ENCODE measurements at regions not wholly inside any gene's neighbourhood (a gene's known extent, or its start where the extent isn't known, plus 50 kb on each side); places are given as distances from the start of the nearest gene placed in this dataset.

DNA sequence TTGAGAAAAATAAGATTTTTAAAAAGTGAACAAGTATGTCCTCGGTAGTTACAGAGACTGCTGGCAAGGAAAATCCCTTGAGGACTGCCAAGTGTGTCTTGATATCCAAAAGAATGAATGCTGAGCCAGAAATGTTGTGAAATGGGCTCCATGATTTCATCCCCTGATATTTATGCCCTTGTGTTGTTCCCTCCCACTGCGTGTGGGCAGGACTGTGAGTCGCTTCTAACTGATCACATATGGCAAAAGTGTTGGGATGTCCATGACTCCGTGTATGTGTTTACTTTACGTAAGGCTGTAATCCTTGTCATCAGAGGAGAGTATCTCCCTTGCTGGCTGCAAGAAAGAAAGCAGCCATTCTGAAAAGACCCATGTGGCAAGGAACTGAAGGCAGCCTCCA lies 285.1 kb downstream of the SS18 start:
- no peak for DNase-seq

DNA sequence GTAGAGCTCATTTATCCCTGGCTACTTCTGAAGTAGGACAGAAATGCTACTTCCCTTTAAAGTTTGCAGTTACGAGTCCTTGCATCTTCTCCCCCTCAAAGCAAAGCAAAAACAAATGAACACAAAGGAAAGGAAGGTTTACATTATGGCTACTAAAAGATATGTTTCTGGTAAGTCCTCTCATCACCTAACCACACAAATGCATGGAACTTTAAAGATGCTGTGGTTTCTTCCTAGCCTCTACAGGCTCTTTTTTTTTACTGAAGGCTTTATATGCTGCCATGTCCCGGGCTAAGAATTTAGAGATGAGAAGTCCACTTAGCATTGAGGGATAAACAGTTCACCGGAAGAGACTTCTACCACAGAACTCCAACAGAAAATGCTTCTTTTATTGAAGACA lies 291.2 kb downstream of the SS18 start:
- no peak for DNase-seq

DNA sequence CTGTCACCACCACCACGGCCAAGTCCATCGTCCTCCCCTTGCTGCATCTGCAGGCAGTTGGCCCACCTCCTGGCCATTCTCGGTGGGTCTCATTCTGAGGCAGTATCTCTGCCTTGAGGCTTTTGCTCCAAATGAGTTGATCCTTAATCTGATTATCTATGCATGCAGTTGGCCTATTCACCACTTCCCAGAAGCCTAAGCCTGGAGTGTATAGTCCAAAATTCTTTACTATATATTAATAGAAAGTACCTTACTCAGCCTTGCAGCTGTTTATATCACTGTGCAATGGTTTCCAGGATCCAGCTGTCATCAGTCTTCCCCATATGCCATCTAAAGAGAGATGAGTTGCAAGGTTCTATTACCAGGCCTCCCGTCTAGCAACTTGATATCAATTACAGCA lies 292.4 kb downstream of the SS18 start:
- DNase-seq: no peak

DNA sequence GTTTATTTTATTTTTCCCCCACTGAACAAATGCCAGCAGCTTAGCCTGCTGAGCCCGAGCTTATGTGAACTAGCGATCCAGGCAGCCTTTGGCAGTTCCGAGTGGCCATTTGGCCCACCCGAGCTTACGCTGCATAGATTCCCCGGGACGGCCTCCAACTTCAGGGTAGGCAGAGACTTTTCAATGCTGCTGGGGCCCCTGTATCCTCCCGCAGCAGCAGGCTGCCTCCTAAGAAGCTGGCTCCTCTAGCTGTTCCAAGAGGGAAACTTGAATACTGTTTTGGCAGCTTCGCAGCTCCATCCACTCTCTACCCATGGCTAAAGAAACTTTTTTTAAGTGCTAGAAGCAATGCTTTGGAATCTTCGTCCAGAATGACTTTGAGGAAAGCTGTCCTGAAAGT lies 295.2 kb downstream of the SS18 start:
- no peak for DNase-seq

DNA sequence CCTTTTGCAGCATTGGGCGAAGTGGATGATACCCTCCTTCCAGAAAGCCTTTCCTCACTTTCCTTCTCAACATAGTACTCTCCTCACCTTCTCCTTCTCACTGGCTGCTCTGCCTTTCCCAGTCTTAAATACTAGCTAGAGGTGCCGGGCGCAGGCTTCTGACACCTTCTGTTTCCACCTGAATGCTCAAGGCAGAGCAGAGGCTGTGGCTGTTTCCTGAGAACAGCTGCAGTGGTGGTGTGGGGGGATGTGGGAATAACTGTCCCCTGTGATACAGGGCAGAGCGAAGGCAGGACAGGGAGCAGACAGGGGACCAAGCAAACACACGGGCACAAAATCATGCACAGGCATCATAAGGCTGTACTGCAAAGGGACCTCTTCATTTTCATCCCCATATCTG lies 303.1 kb downstream of the SS18 start:
- no peak for DNase-seq

DNA sequence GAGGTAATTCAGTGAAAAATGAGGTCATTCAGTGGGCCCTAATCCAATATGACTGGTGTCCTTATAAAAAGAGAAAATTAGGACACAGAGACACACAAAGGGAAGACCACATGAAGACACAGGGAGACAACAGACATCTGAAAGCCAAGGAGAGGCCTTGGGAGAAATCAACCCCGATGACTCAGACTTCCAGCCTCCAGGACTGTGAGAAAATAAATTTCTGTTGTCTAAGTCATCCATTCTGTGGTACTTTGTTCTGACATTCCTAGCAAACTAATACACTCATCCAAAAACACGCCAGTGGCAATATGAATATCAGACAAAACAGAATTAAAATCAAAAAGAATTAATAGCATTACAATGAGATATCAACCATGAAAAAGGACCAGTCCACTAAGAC lies 303.7 kb downstream of the SS18 start:
- no peak for DNase-seq

DNA sequence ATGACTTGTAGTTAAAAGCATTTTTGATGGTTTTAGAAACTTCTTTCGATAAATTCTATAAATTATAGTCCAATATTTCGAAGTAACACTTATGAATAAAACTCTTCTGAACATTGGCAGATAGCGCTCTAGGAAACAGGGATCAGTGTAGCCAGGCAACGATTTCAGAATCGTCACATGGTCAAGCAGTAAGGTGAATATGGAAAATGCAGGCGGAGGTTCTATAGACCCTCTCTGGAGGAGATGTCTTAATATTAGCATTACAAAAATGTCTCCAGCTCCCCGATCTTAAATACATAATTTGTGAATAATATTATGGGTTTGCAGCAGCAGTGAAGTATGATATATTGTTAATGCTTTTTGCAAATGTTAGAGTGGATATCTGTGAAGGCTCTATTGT lies 310.3 kb downstream of the SS18 start:
- DNase-seq: no peak

DNA sequence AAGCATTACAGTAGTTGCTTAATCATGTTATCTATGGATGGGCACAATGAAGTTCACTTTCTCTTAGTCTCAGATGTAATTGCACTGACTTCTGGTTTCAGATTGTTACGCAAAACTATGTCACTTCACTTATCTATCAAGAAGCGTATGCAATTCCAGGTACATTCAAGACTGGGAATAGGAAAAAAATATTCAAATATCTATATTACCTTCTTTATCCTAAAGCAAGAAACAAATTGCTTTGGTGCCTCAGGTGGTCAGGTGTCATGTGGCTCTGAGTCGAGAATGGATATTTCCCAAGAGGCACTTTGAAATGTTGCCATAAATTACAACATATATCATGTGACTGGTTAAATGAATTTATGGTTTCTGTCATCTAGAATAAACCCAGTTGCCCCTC lies 318.6 kb downstream of the SS18 start:
- DNase-seq: no peak

DNA sequence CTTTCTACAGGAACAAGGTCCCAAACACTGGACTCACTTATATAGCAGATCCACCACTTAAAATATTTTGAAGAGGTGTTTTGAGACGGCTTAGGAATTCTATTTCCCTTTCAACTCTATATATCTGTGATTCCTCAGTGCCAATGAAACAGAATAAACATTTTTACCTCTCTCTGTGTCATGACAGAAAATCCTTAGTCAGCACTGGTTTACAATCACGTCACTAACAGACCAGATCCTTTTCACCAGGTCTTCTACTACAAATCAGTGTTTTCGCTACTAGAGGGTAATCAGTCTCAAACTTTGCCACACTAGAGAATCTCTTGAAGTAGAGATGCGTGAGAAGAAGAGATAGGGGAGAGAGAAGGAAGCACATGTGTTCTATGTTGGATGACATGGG lies 325.6 kb downstream of the SS18 start:
- DNase-seq: no peak

DNA sequence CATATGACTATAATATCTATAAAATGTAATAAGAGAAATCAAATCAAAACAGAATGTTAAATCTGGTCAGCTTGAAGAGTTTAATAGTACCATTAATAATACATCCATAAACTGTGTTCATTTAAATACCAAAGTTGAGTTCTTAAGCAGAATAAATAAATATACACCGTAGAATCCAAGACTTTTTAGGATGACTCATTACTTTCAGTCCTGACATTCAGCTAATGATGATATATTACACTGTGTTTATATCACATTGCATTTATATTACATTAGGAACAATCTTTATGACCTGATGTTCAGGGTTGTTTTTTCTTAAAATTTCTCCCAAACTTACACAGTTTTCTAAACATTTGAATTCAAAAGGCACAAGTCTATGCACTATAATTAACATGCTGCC lies 331.3 kb downstream of the SS18 start:
- DNase-seq: no peak

DNA sequence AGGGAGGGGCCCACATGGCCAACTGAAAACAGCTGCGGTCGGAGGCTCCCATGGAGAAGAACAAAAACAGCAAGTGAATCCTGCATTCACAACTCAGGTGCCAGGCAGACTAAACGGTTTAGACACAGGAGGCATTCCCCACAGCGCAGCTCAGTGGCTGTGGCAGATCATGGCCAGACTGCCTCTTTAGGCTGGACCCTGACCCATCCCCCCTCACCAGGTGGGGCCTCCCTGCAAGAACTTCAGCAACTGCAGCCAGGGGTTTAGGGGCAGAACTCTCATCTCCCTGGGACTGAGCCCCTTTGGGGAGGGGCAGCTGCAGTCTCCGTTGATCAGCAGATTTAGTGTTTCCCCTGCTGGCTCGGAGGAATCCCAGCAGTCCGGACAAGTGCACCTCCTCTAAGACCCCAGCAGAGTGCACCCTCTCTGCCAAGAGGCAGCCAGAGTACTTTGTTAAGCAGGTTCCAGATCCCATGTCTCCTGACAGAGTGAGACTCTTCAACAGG lies 346.7 kb downstream of the SS18 start:
- DNase-seq: no peak

DNA sequence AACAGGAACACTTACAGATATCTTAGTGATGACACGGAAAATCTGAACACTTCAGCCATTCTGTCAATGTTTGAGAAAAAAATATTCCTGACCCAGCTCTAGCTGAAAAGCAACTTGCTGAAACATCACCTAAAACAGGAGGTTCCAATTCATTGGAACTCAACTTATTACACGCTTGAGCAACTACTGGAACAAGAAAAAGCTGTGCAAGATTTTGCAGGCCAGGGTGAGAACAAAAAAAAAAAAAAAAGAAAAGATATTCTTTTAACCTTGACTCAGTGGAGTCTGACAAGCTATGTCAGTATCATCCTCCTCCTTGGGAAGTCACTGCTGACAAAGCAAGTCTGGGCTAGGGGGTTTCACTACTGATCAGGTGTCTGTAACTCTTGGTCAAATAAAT lies 351.0 kb downstream of the SS18 start:
- DNase-seq: no peak

DNA sequence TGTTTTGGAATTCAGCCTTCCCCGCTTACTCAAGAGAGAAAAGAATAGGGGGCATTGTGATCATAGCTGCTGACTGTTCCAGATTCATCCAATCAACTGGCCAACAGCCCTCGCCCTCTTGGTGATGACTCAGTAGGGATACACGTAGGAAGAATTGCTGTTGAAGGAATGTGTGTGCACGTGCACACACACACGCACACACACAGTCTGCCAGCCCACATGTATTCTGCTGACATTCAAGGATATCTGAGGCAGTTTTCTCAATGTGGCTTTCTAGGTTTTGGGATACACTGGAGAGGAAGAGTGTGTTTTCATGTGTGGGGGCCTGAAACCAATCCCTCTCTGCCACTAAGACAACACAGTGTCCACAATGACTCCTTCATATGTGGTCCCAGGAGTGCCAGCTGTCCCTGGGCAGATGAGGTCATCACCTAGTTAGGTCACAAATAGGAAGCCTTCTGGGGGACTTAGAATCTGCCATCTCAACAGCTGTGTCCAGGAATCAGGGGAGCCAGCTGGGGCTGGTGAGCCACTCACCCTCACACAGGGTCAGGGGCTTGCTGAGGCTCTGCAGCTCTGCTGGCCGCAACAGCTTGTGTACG lies 352.6 kb downstream of the SS18 start:
- DNase-seq: no peak

DNA sequence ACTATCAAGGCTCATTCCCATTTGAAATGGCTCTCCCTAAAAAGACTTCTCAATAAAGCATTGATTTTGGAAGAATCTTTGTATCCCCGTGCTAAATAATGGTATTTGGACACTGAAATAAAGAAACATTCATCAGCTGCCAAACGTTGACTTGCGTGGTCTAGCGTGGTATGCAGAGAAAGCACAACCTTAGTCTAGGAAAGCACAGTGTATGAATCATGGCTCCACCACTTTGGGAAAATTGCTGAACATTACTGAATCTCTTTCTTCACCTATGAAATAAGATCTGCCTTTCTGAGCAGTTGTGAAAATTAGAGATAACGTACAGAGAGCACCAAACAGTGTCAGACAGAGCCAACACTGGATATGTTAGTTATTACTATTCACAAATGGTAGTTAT lies 353.9 kb downstream of the SS18 start:
- DNase-seq: no peak

DNA sequence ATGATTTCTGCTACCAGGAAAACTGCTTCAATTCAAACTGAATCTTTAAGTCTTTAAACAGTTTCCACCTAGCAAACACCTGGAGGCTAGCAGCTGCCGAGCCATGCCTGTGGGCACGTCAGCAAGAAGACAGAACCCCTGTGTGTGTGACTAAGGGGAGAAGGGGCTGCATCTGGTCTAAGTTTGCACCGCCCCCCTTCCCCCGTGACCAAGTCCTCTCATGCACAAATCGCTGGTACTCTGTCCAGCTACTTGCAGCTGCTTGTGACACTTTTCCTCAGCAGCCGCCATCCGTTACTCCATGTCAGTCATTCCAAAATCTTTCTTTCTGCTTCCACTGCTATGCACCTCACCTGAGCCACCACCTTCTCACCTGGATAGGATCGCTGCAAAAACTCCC lies 355.0 kb downstream of the SS18 start:
- DNase-seq: no peak

DNA sequence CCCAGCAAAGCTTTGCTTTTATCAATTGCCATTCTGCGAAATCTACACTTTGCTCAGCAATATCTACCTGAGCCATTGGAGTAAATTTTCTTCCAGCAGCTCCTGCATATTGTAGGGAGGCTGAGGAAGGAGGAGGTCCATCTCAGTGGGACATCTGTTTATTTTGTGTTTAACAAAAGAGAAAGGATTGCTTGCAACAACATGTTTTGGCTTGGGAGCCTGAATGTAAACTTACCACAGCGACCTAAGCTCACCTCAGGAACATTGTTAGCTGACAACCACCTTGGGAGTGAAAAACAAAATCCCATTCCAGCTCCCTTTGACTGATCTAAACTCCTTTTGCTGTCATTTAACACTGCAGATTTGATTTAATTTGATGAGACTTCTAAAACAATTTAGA lies 356.1 kb downstream of the SS18 start:
- DNase-seq: no peak

DNA sequence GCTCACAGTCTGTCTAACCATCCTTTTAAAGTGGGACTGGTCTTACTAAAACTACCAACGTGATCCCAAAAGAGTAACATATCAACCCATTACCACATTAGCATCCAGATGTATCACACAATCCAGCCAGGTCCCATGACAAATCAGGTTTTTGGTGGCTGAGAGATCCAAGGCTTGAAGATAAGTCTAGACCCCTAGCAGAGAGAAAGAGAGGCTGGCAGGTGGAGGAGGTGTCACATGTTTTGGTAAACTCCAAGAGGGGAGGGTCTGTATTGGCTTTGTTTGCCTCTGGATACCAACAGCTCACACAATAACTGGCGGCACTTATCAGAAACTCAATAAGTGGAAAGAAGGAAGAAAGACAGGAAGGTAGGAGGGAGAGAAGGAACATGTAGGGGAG lies 357.6 kb downstream of the SS18 start:
- DNase-seq: no peak

DNA sequence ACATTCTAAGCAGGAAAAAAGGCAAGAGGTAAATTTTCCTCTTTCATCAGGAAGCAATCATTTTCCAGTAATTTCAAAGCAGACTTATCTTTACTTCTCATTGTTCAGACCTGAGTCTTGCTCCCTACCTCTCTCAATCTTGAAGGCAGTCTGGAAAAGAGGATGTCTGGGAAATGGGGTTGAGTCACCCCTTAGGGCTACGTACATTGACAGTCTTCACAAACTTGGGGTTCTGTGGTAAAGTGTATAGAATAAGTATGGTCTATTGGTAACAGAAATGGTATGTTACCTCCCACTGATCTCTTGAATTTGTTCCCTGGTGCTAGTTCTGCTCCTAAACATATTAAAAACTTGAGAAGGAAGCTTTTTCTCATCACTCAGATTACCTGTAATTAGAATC lies 361.3 kb downstream of the SS18 start:
- no peak for DNase-seq

DNA sequence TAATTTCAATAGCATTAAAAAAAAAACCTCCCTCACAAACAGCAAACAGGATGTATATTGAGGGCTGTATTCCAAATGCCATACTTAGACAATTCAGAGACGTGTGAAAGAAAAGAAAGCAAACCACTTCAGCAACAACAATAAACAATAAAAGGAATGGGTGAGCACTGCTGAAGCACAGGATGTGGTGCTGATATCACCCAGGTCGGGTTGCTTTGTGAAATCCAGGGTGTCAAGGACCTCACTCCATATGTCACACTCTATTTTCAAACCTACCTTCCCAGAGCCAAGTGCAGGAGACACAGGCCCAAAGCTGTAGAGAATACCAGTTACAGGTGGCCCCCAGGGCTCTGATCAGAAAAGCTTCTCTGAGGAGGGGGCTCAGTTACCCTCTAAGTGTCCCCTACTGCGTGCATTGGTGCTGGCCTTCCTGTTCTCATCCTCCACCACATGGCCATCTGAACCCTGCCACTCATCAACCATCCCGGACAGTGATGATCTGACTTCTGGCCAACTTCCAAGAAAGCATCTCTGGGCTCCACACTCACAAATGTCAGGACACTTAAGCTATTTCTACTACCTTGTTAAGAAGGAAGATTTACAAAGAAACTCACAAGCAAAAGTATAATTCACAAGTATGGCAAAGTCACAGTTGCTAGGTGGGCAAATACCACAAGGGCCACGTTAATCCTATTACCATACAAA lies 363.0 kb downstream of the SS18 start:
- no peak for DNase-seq

DNA sequence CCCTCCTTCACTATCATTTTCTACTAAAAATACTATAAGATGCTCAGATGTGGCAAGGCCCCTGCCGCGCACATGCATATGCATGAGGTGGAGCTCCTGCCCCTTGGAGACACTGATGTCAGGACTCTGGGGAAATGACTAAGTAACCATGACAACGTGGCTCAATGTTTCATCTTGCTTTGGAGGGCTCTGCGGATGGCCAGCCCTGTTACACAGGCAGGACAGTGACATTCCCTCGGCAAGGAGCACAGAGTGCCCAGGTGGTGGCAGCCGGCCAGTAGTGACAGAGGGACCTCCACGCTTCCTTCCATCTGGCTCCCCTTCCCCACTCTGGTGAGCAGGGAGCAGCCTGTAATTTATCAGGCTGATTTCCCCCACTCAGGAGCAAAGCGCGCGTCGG lies 364.1 kb downstream of the SS18 start:
- no peak for DNase-seq

DNA sequence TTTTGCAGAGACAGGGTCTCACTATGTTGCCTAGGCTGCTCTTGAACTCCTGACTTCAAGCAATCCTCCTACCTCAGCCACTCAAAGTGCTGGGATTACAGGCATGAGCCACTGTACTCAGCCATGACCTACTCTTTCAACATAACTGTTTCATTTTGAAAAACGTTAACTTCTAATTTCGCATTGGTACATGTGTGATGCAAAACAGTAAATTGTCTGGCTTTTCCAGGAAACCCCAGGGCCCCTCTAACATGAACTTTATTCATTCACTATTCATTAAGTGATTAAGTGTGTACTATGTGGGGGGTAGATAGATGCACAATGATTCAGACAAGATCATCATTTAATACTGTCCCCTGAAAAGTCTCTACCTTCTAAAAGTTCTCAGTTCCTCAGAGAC lies 364.9 kb downstream of the SS18 start:
- no peak for DNase-seq

DNA sequence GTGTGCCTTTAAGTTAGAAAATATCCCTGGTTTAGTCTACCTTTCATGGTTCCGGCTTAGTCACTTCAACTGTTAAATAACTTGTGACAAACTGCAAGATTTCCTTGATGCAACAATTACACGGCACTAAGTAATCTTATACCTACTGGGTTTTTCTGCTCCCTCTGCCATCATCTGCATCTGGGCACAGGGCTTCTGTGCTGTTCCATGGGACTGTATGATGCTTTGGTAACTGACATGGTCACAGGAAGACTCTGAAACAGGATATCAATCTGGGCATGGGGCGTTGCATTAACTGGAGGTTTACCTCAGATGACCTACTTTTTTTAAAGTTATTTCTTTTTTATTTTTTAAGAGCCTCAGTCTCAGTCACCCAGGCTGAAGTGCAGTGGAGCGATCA lies 365.4 kb downstream of the SS18 start:
- DNase-seq: no peak

DNA sequence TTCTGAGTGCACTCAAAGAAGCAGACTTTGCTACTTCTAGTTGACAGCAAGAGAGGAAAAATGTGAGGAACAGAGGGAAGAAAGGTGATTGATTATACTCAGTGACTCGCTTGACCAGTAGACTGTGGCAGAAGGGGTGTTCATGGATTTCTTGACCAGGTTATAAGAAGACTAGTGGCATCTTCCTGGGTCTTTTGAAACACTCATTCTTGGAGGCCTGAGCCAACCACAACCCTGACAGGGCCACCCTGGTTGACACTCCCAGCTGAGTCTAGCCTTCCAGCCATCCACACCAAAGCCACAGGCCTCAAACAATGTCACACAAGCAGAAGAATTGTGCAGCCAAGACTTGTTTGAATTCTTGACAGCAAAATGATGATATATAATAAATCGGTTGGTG lies 366.3 kb downstream of the SS18 start:
- DNase-seq: no peak

DNA sequence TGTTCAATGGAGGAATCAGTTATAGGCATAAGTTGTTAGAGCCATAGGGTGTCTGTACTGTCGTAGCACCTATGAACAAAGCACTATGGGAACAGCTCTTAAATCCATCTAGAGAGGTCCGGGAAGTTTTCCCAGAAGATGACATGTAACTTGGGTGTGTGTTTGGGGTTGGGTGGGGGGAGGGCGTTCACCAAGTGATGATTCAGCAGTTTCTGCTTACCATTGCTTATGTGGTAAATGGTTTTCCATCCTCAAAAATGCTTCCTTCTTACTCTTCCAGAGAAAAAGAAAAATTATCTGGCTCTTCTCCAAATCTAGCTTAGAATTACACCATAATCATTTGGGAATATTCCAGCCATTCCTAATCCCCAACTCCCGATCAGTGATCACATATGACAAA lies 361.1 kb upstream of the ZNF521 start:
- DNase-seq: no peak

DNA sequence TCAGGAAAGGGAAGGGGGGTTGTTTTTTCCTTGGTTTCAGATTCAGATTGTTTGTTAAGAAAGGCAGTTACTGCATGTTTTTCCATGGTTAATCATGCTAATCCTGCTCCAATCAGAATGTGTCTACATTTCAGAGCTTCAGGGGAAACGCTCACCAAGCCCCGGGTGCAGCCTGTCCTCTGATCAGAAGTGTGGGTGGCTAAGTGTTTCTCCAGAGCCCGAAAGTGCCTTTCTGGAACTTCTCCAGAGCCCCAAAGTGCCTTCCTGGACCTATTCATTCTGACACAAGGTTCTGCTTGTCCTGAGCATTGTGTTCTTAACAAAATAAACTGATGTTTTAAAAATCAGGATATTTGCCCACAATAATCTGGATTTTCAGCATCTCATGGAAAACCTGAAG lies 359.0 kb upstream of the ZNF521 start:
- DNase-seq: no peak

Data from stimulated activated CD4-positive, alpha-beta T cell treated with anti-CD3 and anti-CD28 coated beads, Interleukin-4, amount 100 ng/mL, for 4 hours (primary cell).